MCF 10A (cell line): ENCODE measurements at regions not wholly inside any gene's neighbourhood (a gene's known extent, or its start where the extent isn't known, plus 50 kb on each side); places are given as distances from the start of the nearest gene placed in this dataset.

ENCODE experiments used
- BruUV-seq: library from RNA; stranded (reverse); fragments of 400-500 nt; replicated peaks from 2 replicates; lab custom pipeline; 2021; lab: Mats Ljungman, UMichigan
- CTCF ChIA-PET: fragments of 300-600 bp; sonication (Branson Sonifier 250); formaldehyde crosslinking; extraction: SDS; loops from one replicate; lab custom pipeline; 2021; ENCODE audit warnings: antibody characterized with exemption, inconsistent platforms; lab: Yijun Ruan, JAX
- POLR2A ChIA-PET: fragments of 300-600, 350-650 bp; sonication (Branson Sonifier 250); formaldehyde crosslinking; extraction: SDS; loops from one replicate; lab custom pipeline; 2020; ENCODE audit warnings: antibody characterized with exemption, inconsistent platforms; lab: Yijun Ruan, JAX
- DNase-seq: peaks from one replicate; pipeline ENCODE4 v3.0.0-alpha.2; 2018; ENCODE audit not compliant: unreplicated experiment
- H3K27ac Mint-ChIP-seq: one replicate; pipeline ENCODE4 v1.8.0; 2022; ENCODE audit warnings: mild to moderate bottlenecking, low read depth, mixed read lengths; ENCODE audit not compliant: unreplicated experiment
- H3K27me3 Mint-ChIP-seq: one replicate; pipeline ENCODE4 v1.8.0; 2022; ENCODE audit warnings: mixed read lengths; ENCODE audit not compliant: insufficient read depth, unreplicated experiment
- H3K36me3 Mint-ChIP-seq: one replicate; pipeline ENCODE4 v1.8.0; 2022; ENCODE audit warnings: mild to moderate bottlenecking, moderate library complexity, mixed read lengths; ENCODE audit not compliant: insufficient read depth, unreplicated experiment
- H3K4me1 Mint-ChIP-seq: one replicate; pipeline ENCODE4 v1.8.0; 2022; ENCODE audit warnings: mixed read lengths; ENCODE audit not compliant: insufficient read depth, unreplicated experiment
- H3K4me3 Mint-ChIP-seq: one replicate; pipeline ENCODE4 v1.8.0; 2022; ENCODE audit warnings: mild to moderate bottlenecking, moderate library complexity, mixed read lengths; ENCODE audit not compliant: unreplicated experiment
- H3K9me3 Mint-ChIP-seq: one replicate; pipeline ENCODE4 v1.8.0; 2022; ENCODE audit warnings: mixed read lengths; ENCODE audit not compliant: unreplicated experiment
- intact Hi-C: fragments of 100-400 bp; cut with micrococcal nuclease; formaldehyde crosslinking; loops from 2 replicates; pipeline ENCODE4 v1.14.1; 2022
- TF ChIP-seq, protein P1 (sequence below): fragments of 200-600 bp; IDR thresholded peaks from one replicate; pipeline ENCODE4 v1.8.0; 2022; ENCODE audit warnings: antibody characterized with exemption, mild to moderate bottlenecking; ENCODE audit not compliant: unreplicated experiment

GRCh38 chr5:156256642-156257041 is 70.3 kb upstream of the SGCD start:
- CTCF ChIA-PET: no interaction called here
- POLR2A ChIA-PET: no interaction called here
- no TSS peak for BruUV-seq

GRCh38 chr5:156258934-156259333 is 68.0 kb upstream of the SGCD start:
- Mint-ChIP-seq H3K36me3 (no peaks in the 10 kb centered on the region), H3K9me3 (no peaks in the 10 kb centered on the region), H3K4me3 (no peak overlapping the region), H3K27me3 (no peaks in the 10 kb centered on the region), H3K27ac (no peak overlapping the region), H3K4me1 (no peaks in the 10 kb centered on the region)
- intact Hi-C loops: no loop called here
- TF ChIP-seq, protein P1, sequence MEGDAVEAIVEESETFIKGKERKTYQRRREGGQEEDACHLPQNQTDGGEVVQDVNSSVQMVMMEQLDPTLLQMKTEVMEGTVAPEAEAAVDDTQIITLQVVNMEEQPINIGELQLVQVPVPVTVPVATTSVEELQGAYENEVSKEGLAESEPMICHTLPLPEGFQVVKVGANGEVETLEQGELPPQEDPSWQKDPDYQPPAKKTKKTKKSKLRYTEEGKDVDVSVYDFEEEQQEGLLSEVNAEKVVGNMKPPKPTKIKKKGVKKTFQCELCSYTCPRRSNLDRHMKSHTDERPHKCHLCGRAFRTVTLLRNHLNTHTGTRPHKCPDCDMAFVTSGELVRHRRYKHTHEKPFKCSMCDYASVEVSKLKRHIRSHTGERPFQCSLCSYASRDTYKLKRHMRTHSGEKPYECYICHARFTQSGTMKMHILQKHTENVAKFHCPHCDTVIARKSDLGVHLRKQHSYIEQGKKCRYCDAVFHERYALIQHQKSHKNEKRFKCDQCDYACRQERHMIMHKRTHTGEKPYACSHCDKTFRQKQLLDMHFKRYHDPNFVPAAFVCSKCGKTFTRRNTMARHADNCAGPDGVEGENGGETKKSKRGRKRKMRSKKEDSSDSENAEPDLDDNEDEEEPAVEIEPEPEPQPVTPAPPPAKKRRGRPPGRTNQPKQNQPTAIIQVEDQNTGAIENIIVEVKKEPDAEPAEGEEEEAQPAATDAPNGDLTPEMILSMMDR: no peak
- no TSS peak for BruUV-seq
- ChIA-PET CTCF (interaction anchor here (0.6 to 1.3 kb wide), 3 partner anchors 10 to 557 kb away, joined by 3 to 5 read pairs (median 4); no protein-coding TSS in a partner anchor), POLR2A (no interaction called here)
- no peak for DNase-seq

More at GRCh38 chr5:156256642-156257041, 70.3 kb upstream of the SGCD start:
- Mint-ChIP-seq H3K36me3 (no peaks in the 10 kb centered on the region), H3K9me3 (no peaks in the 10 kb centered on the region), H3K4me3 (no peak overlapping the region), H3K4me1 (no peaks in the 10 kb centered on the region), H3K27ac (no peak overlapping the region), H3K27me3 (no peaks in the 10 kb centered on the region)
- intact Hi-C loops: no loop called here
- DNase-seq: no peak
- TF ChIP-seq, protein P1: no peak

DNA sequence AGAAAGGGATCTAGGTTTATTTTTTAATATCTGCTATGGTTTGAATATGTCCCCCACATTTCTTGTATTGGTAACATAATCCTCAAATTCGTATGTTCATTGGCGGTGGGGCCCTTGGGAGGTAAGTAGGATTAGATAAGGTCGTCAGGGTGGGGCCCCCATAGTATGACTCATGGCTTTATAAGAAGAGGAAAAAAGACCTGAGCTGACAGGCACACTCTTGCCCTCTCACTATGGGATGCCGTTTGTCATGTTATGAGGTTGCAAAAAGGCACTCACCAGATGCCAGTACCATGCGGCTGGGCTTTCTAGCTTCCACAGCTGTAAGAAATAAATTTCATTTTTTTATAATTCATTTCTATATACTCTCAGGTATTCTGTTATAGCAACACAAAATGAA is 67.3 kb upstream of the SGCD start:
- no peaks in the 10 kb centered on the region for H3K4me1 Mint-ChIP-seq
- no peaks in the 10 kb centered on the region for H3K9me3 Mint-ChIP-seq
- CTCF ChIA-PET: interaction anchor here (1.2 to 1.3 kb wide), 2 partner anchors 11 to 556 kb away, joined by 4 to 5 read pairs; no protein-coding TSS in a partner anchor
- POLR2A ChIA-PET: no interaction called here
- intact Hi-C loops: no loop called here
- no peak overlapping the region for H3K27ac Mint-ChIP-seq
- TF ChIP-seq, protein P1: no peak
- no peak for DNase-seq
- no peaks in the 10 kb centered on the region for H3K36me3 Mint-ChIP-seq
- no TSS peak for BruUV-seq
- H3K27me3 Mint-ChIP-seq: no peaks in the 10 kb centered on the region
- no peak overlapping the region for H3K4me3 Mint-ChIP-seq

DNA sequence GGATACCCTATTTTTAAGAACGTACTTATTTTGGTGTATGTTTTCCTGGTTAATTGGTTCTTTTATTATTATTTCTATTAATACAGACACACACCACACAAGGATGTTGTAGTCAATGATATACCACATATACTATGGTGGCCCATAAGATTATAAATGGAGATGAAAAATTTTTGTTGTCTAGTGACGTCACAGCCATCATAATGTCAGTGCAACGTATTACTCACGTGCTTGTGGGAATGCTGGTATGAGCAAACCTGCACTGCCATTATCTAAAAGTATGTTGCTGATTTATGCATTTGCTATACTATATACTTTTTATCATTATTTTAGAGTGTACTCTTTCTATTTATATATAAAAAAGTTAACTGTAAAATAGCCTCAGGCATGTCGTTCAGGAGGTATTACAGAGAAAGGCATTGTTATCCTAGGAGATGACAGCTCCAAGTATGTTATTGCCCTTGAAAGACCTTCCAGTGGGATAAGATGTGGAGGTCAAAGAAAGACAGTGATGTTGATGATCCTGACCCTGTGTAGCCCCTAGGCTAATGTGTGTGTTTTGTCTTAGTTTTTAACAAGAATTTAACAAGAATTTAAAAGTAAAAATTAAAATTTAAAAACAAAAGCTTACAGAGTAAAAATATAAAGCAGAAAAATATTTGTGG is 65.6 kb upstream of the SGCD start:
- intact Hi-C loops: no loop called here
- Mint-ChIP-seq H3K27me3 (no peaks in the 10 kb centered on the region), H3K4me3 (no peak overlapping the region), H3K36me3 (no peaks in the 10 kb centered on the region), H3K9me3 (no peaks in the 10 kb centered on the region), H3K27ac (no peak overlapping the region), H3K4me1 (no peaks in the 10 kb centered on the region)
- ChIA-PET CTCF (interaction anchor here (0.6 to 0.7 kb wide), 4 partner anchors 22 to 293 kb away, joined by 3 to 5 read pairs (median 4); no protein-coding TSS in a partner anchor), POLR2A (interaction anchor here (0.6 kb wide), 1 partner anchor 113 kb away, joined by 4 read pairs; no protein-coding TSS in a partner anchor)
- no TSS peak for BruUV-seq
- no peak for DNase-seq
- TF ChIP-seq, protein P1: no peak
